NOMO-1 (cell line): ENCODE measurements at regions not wholly inside any gene's neighbourhood (a gene's known extent, or its start where the extent isn't known, plus 50 kb on each side); places are given as distances from the start of the nearest gene placed in this dataset.
"Not testable (repeated sequence)": the region's sequence is repeated elsewhere in the genome, so short reads cannot be mapped to it uniquely, and the experiment has no call there.

Experiments used
- DNase-seq, 2 experiments: peaks; one replicate each; lab custom pipeline; 2025; ENCODE audit not compliant: unreplicated experiment in 2 of 2; lab: John Stamatoyannopoulos, UW

- no peak for DNase-seq
Observed at GRCh38 chr4:62591756-62592155, 1391.6 kb downstream of the ADGRL3 start.

GRCh38 chr4:62588671-62589070 lies 1388.5 kb downstream of the ADGRL3 start:
- no peak for DNase-seq

DNA sequence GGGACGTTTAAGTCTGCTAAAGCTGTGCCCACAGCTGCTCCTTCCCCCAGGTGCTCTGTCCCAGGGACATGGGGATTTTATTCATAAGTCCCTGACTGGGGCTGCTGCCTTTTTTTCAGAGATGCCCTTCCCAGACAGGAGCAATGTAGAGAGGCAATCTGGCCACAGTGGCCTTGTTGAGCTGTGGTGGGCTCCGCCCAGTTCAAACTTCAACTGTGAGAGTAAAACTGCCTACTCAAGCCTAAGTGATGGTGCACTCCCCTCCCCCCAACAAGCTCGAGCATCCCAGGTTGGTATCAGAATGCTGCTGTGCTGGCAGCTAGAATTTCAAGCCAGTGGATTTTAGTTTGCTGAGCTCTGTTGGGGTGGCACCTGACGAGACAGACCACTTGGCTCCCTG lies 1371.4 kb downstream of the ADGRL3 start:
- DNase-seq: no peak

DNA sequence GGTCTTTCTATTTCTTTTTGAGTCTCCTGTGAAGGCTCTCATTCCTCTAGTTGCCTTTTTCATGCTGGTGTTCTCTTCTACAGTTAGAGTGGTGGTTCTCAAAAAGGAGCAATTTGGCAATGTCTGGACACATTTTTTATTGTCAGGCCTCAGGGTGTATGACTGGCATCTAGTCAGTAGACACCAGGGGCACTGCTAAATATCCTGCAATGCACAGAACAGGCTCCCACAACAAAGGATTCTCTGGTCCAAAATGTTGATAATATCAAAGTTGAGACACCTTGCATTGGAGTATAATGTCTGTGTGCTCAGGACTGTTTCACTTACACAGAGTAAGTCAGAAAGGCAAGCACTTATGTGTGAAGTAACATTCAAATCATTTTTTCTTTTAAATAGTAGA lies 1360.7 kb downstream of the ADGRL3 start:
- no peak for DNase-seq

GRCh38 chr4:62550121-62550520 lies 1350.0 kb downstream of the ADGRL3 start:
- no peak for DNase-seq

GRCh38 chr4:62549601-62550000 lies 1349.5 kb downstream of the ADGRL3 start:
- DNase-seq: no peak

DNA sequence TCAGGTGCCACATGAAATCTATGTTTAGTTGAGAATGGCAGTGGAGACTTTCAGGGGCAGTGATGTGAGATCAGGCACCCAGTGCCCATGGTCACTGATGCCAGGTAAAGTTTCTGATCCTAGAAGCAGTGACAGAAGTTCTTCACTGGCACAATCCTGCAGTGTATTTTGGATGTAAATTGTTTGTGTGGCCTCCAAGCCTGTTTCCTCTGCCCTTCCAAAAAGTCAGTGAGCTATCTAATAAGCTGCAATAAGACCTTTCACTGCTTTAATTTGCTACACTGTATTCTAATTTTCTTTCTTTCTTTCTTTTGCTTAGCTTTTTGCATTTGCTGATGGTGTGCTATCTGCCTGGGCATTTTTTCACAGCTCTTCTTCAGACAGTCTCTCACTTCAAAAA lies 1348.6 kb downstream of the ADGRL3 start:
- no peak for DNase-seq

GRCh38 chr4:62548108-62548524 lies 1348.0 kb downstream of the ADGRL3 start:
- no peak for DNase-seq

DNA sequence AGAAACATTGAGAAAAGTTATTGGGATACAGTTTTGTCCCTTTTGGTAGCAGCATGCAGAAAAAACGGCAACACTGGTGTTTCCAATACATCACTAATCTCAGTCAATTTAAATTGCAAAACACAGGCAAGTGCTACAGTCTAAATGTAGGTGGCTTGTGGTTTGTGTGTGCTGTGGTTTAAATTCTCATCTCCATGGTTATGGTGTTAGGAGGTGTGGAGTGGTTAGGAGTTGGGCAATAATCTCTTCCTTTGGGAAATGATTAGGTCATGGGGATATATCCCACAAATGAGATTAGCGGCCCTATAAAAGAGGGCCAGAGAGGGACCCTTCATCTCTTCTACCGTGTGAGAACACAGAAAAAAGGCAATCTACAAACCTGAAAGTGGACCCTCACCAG lies 1344.3 kb downstream of the ADGRL3 start:
- DNase-seq: peak in 1 of 2 experiments; percentile 26

DNA sequence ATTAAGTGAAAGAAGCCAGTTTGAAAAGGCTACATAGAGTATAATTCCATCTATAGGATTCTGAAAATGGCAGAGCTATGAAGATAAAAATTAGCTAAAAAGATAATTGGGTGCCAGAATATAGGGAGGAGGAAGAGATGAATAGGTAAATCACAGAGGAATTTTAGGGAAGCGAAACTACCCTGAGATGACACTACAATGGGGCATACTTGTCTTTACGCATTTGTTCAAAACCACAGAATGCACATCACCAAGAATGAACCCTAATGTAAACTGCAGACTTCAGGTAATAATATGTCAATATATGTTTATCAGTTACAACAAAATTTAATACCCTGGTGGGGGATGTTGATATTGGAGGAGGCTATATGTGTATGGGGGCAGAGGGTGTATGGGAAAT lies 1342.9 kb downstream of the ADGRL3 start:
- DNase-seq: peak in 1 of 2 experiments; percentile 36

DNA sequence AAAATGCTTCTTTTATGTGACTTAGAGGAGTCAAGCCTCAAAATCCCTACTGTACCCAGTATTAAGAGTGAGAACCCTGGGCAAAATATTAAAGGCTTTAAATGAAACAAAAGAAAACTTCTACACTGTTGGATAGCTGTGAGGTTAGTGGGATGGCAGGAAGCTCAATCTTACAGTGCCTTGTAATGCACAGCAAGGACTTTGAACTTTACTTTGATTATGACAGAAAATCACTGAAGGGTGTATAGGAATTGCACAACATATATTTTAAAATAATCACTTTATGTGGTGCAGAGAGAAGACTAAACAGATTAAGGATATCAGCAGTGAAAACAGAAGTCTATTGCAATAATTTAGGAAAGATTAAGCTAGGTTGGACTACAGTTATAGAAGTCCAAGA lies 1333.4 kb downstream of the ADGRL3 start:
- no peak for DNase-seq

DNA sequence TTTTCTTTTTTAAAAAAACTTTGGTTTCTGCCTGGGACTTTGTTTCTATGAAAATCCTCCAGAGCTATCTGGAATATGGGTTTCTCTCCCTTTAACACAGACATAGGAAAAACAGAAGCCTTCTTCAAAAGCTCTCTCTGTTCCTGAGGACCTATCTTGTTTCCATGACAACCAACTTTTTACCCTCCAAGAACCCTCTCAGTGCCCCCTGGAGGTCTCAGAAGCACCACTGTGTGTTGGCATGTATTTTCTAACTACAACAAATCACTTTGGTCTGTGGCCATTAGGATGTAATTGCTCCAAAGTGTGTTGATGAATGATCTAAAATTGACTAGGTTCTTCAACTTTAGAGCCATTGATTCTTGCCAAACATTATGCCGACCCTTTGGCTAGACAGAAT lies 1331.6 kb downstream of the ADGRL3 start:
- no peak for DNase-seq

DNA sequence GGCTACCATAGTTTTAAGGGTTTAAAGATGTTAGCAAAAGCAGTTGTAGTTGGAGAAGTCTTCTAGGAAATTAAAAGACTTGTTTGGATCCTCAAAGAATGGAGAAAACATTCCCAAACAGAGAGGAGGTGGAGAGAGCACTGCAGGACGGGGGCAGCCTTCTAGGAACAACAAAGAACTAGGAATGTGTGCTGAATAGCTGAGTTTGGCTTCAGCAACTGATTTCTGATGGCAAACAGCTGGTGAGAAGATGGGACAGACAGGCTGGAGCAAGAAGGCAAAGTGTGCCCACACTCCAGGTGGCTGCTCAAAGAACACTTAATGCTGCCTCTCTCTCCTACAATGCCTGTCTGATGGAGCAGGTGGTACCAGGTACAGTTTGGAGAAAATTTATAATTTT lies 1331.1 kb downstream of the ADGRL3 start:
- DNase-seq: no peak

- no peak for DNase-seq
Observed at GRCh38 chr4:62528874-62529273, 1328.7 kb downstream of the ADGRL3 start.

DNA sequence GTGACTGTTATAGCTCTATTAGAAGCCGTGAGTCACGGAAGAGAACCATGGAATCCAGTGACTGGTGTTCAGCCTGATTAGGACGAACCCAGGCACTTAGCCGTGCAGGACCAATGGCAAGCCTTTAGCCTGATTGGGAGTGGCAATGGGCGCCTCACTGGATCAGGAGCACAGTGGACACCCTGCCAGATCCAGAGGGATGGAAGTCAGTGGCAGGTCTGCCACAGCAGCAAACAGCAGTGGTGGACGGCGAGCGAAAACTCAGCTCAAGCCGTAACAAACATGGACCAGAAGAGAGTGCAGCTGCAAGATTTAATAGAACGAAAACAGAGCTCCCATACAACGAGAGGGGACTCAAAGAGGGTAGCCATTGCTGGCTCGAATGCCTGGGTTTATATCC lies 1326.5 kb downstream of the ADGRL3 start:
- DNase-seq: no peak

DNA sequence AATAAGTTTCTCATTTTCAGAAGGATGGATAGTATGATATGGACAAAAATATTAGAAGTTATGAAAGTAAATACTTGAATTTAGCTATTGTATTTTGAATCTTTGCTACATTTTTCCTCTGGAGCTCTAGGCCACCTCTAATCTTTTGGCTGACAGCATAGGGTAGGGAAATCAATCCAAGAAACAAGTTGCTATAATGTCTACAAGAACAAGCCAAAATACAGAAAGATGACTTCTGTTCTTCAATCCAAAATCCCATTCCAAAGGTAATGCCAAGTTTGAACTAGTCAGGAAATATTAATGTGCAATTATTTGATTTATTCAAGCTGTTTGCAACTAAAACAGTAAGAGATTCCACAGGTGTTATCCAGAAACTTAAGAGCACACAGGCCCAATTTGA lies 1323.1 kb downstream of the ADGRL3 start:
- no peak for DNase-seq

- DNase-seq: no peak
Observed at GRCh38 chr4:62522273-62522672, 1322.1 kb downstream of the ADGRL3 start.

GRCh38 chr4:62517716-62518115 lies 1317.6 kb downstream of the ADGRL3 start:
- peak in 1 of 2 experiments; percentile 1 for DNase-seq

GRCh38 chr4:62513306-62513705 lies 1313.2 kb downstream of the ADGRL3 start:
- DNase-seq: peak; percentile 28 to 66

GRCh38 chr4:62512271-62512670 lies 1312.1 kb downstream of the ADGRL3 start:
- no peak for DNase-seq

GRCh38 chr4:62510228-62510627 lies 1310.1 kb downstream of the ADGRL3 start:
- no peak for DNase-seq

- DNase-seq: no peak
Observed at GRCh38 chr4:62500296-62500695, 1300.2 kb downstream of the ADGRL3 start.

- DNase-seq: no peak
Observed at GRCh38 chr4:62495032-62495431, 1294.9 kb downstream of the ADGRL3 start.

- not testable (repeated sequence) for DNase-seq
Observed at GRCh38 chr4:62491756-62492155, 1291.6 kb downstream of the ADGRL3 start.
